ENCODE measurements at regions not wholly inside any gene's neighbourhood (a gene's known extent, or its start where the extent isn't known, plus 50 kb on each side); places are given as distances from the start of the nearest gene placed in this dataset.

DNA sequence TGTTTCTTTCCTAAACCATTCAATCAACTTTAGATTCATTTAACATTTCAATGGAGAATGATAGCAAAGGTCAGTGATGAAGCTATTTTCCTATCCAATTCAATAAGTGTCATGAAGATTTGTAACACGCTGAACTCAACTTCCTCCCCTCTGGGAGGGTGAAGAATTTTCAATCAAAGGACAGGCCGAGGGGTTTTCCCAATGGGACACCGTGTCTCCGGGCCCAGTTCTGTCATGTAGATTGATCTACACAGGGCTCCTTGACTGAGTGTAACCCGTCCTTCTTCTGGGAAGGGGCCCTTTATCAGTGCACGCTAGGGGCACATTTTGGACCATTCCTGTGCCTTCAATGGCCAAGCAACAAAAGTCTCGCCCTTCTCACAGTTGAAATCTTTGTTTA, 90.1 kb downstream of the KCNE4 start:
- no CpG with 5 or more reads among the region's 7 CpGs for WGBS (ENCODE audit: extremely low coverage, insufficient read length, low lambda C conversion rate)
- Histone ChIP-seq H3K4me2 (ENCODE audit: insufficient read depth, insufficient read length, low read length) (no peak overlapping the region), H4K20me1 (ENCODE audit: control insufficient read depth, insufficient read depth, insufficient read length) (no peaks in the 10 kb centered on the region), H3K23me2 (ENCODE audit: insufficient read length, low read depth, low read length, poor library complexity, severe bottlenecking) (no peaks in the 10 kb centered on the region), H3K4ac (ENCODE audit: low read depth, low read length) (no peak overlapping the region), H3K27ac (ENCODE audit: insufficient read length, low read depth, low read length) (no peak overlapping the region), H3K4me1 (ENCODE audit: insufficient read depth, low read length) (no peaks in the 10 kb centered on the region; the same call in 1 of the 2 replicates), H3T11ph (ENCODE audit: low read length) (no peak overlapping the region), H2BK15ac (ENCODE audit: low read depth, low read length) (no peak overlapping the region), H2AK5ac (ENCODE audit: insufficient read length, low read length) (no peak overlapping the region), H2BK5ac (ENCODE audit: insufficient read length, low read length) (no peak overlapping the region), H2AFZ (ENCODE audit: low read length) (no peak overlapping the region), H3K79me1 (ENCODE audit: insufficient read depth, low read depth, low read length, poor library complexity, severe bottlenecking) (no peaks in the 10 kb centered on the region), H4K8ac (replicated peaks; ENCODE audit: insufficient read length, low read depth, low read length) (no peak overlapping the region), H3K14ac (ENCODE audit: insufficient read depth, low read length) (no peak overlapping the region), H2BK12ac (ENCODE audit: insufficient read length, low read depth, low read length) (no peak overlapping the region), H4K5ac (ENCODE audit: insufficient read length, low read depth, low read length) (no peak overlapping the region), H2BK20ac (ENCODE audit: low read depth, low read length, poor library complexity, severe bottlenecking) (no peak overlapping the region), H2BK120ac (ENCODE audit: low read depth, low read length, poor library complexity, severe bottlenecking) (no peak overlapping the region), H3K27me3 (ENCODE audit: insufficient read depth, low read length) (no peaks in the 10 kb centered on the region), H4K91ac (ENCODE audit: insufficient read length, low read depth, low read length) (no peak overlapping the region), H3K9me3 (ENCODE audit: control insufficient read depth, low read depth, low read length) (no peaks in the 10 kb centered on the region), H3K23ac (ENCODE audit: insufficient read length, low read depth, low read length) (no peak overlapping the region), H3K18ac (ENCODE audit: insufficient read length, low read depth, low read length) (no peak overlapping the region), H3K79me2 (ENCODE audit: insufficient read depth, low read length) (no peaks in the 10 kb centered on the region), H3K56ac (ENCODE audit: insufficient read length, low read depth, low read length) (no peak overlapping the region), H3K9ac (ENCODE audit: extremely low read depth, insufficient read length, low read length) (no peak overlapping the region)
- no peaks in the 10 kb centered on the region for H3K27me3 Mint-ChIP-seq (ENCODE audit: low read depth)
- TF ChIP-seq, protein P1, sequence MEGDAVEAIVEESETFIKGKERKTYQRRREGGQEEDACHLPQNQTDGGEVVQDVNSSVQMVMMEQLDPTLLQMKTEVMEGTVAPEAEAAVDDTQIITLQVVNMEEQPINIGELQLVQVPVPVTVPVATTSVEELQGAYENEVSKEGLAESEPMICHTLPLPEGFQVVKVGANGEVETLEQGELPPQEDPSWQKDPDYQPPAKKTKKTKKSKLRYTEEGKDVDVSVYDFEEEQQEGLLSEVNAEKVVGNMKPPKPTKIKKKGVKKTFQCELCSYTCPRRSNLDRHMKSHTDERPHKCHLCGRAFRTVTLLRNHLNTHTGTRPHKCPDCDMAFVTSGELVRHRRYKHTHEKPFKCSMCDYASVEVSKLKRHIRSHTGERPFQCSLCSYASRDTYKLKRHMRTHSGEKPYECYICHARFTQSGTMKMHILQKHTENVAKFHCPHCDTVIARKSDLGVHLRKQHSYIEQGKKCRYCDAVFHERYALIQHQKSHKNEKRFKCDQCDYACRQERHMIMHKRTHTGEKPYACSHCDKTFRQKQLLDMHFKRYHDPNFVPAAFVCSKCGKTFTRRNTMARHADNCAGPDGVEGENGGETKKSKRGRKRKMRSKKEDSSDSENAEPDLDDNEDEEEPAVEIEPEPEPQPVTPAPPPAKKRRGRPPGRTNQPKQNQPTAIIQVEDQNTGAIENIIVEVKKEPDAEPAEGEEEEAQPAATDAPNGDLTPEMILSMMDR (conservative IDR thresholded peaks at IDR 0.05), result no peak
- H3K9me3 Mint-ChIP-seq, result no peaks in the 10 kb centered on the region
- no peak for DNase-seq
- H3K4me1 Mint-ChIP-seq, result peaks cover 10 to 14% of the 10 kb centered on the region in 2 experiments
- H3K4me3 Mint-ChIP-seq, result no peak overlapping the region
- H3K36me3 Mint-ChIP-seq (ENCODE audit: insufficient read depth in 1 of 3, low read depth in 3 of 3), result no peaks in the 10 kb centered on the region
- no peak overlapping the region for H3K27ac Mint-ChIP-seq

Data from H9 (cell line).